Skeletal muscle tissue (tissue), 3 donors: ENCODE measurements at regions not wholly inside any gene's neighbourhood (a gene's known extent, or its start where the extent isn't known, plus 50 kb on each side); places are given as distances from the start of the nearest gene placed in this dataset.
"Not testable (repeated sequence)": the region's sequence is repeated elsewhere in the genome, so short reads cannot be mapped to it uniquely, and the experiment has no call there.

Experiments
- H3K27ac ChIP-seq: one replicate; pipeline ENCODE4 v1.7.0; 2013; ENCODE audit warnings: mild to moderate bottlenecking, low read depth, low read length, inconsistent platforms
- H3K27me3 ChIP-seq, 3 donors: one replicate each; pipeline ENCODE4 v1.7.0; 2013; ENCODE audit warnings: low read length in 3 of 3; ENCODE audit not compliant: control insufficient read depth in 3 of 3, insufficient read depth in 3 of 3
- H3K36me3 ChIP-seq, 3 donors: one replicate each; pipeline ENCODE4 v1.7.0; 2013; ENCODE audit warnings: low read length in 3 of 3; ENCODE audit not compliant: control insufficient read depth in 3 of 3, insufficient read depth in 3 of 3
- H3K4me1 ChIP-seq, 3 donors: one replicate each; pipeline ENCODE4 v1.7.0; 2013; ENCODE audit warnings: low read length in 3 of 3, mild to moderate bottlenecking in 3 of 3; ENCODE audit not compliant: control insufficient read depth in 3 of 3, insufficient read depth in 3 of 3
- H3K4me3 ChIP-seq, 3 donors: one replicate each; pipeline ENCODE4 v1.7.0; 2013; ENCODE audit warnings: low read length in 3 of 3
- H3K9ac ChIP-seq, 3 donors: one replicate each; pipeline ENCODE4 v1.7.0; 2013; ENCODE audit warnings: low read length in 3 of 3, mild to moderate bottlenecking in 3 of 3, moderate library complexity in 2 of 3, low read depth in 1 of 3
- H3K9me3 ChIP-seq, 3 donors: one replicate each; pipeline ENCODE4 v1.7.0; 2013; ENCODE audit warnings: low read length in 3 of 3; ENCODE audit not compliant: control insufficient read depth in 3 of 3
- donor health status: Osteomylitis.

DNA sequence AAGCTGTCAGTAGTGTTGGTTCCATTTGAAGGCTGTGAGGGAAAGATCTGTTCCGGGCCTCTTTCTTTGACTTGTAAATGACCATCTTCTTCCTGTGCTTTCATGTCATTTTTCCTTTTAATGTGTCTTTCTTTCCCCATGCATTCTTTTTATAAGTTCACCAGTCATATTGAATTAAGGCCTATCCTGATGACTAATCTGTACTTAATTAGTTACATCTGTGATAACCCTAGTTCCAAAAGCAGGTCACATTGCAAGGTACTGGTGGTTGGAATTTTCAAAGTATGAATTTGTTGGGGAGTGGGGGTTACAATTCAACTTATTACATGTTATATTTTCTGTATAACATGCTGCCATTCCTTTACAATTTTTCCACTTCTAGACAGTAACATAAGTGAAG is 1642.1 kb upstream of the FLRT2 start:
- Histone ChIP-seq H3K36me3 (no peaks in the 10 kb centered on the region), H3K27me3 (no peaks in the 10 kb centered on the region), H3K4me3 (no peak overlapping the region), H3K27ac (no peak overlapping the region), H3K9me3 (no peaks in the 10 kb centered on the region), H3K9ac (no peak overlapping the region), H3K4me1 (no peaks in the 10 kb centered on the region)

DNA sequence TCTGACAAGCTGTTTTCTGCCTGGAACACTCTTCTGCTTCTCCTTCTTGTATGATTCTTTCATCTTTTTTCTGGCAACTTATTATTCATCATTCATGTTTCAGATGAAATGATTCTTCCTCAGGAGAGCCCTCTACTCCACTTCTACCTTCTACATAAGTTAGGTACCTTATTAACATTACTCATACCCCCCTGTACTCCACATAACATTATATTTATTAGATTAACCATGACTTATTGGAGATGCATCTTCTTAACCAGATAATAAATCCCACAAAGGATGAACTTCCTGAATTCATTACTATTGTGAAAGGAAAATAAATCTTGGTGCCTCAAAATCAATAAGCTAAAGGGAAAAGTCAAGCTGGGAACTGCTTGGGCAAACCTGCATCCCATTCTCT is 1636.5 kb upstream of the FLRT2 start:
- no peaks in the 10 kb centered on the region for H3K27me3 ChIP-seq

DNA sequence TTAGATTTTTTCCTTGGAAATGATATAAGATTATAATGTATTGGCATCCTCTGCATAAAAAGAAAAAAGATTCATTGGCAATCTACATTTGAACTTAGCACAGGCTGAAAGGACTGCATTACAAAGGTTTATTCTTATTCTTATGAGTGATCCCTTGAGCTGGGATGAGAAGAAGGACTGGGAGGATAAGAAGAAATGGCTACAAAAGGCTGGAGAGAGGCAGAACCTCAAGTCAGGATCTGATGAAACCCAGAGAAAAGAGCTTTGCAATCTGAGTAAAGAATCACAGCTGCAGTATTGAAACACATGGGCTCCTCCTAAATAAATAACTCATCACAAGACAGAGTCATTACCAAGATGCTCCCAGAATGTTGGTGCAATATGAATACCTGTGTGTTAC is 1635.4 kb upstream of the FLRT2 start:
- no peak overlapping the region for H3K9ac ChIP-seq
- no peak overlapping the region for H3K4me3 ChIP-seq
- H3K4me1 ChIP-seq: no peaks in the 10 kb centered on the region
- H3K27me3 ChIP-seq: no peaks in the 10 kb centered on the region
- no peaks in the 10 kb centered on the region for H3K36me3 ChIP-seq
- no peaks in the 10 kb centered on the region for H3K9me3 ChIP-seq
- no peak overlapping the region for H3K27ac ChIP-seq

More for the DNA sequence above, 1636.5 kb upstream of the FLRT2 start:
- H3K27ac ChIP-seq: no peak overlapping the region
- no peaks in the 10 kb centered on the region for H3K9me3 ChIP-seq
- no peak overlapping the region for H3K4me3 ChIP-seq
- no peak overlapping the region for H3K9ac ChIP-seq
- H3K36me3 ChIP-seq: no peaks in the 10 kb centered on the region
- no peaks in the 10 kb centered on the region for H3K4me1 ChIP-seq

DNA sequence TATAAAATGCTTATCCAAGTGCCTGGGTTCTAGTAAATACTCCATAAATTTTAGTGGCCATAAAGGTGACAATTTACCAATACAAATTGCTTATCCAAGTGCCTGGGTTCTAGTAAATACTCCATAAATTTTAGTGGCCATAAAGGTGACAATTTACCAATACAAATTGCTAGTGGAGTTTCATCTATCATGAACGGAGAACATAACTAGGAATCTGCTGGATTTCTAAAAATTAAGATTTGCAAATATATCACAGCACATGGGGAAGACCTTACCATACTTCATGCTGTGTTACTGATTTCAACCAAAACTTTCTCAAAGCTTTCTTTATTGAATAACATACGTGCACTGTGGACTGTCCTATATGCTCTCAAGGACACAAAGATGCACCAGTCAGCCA is 1631.4 kb upstream of the FLRT2 start:
- H3K27ac ChIP-seq, H3K36me3 ChIP-seq, H3K9ac ChIP-seq, H3K4me3 ChIP-seq, H3K9me3 ChIP-seq, H3K27me3 ChIP-seq, H3K4me1 ChIP-seq: not testable (repeated sequence)

DNA sequence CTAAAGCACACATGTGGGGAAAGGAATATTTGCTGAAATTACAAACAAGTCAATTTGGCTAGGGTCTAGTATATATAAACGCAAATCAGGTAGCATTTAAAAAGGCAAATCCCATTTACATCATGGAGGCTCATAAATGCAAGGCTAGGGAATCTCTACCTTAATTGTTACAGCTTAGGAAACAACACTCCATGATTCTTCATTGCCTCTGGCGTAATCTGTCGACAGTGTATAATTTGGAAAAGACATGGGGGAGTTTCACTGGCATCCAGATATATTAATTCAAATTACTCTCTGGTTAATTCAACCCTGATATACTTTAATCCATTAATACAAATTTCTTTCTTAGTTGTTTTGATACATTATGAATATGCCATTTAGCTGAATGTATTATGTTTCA is 1630.2 kb upstream of the FLRT2 start:
- no peak overlapping the region for H3K9ac ChIP-seq
- no peak overlapping the region for H3K4me3 ChIP-seq
- no peaks in the 10 kb centered on the region for H3K9me3 ChIP-seq
- H3K36me3 ChIP-seq: no peaks in the 10 kb centered on the region
- no peaks in the 10 kb centered on the region for H3K27me3 ChIP-seq
- H3K27ac ChIP-seq: no peak overlapping the region
- no peaks in the 10 kb centered on the region for H3K4me1 ChIP-seq

DNA sequence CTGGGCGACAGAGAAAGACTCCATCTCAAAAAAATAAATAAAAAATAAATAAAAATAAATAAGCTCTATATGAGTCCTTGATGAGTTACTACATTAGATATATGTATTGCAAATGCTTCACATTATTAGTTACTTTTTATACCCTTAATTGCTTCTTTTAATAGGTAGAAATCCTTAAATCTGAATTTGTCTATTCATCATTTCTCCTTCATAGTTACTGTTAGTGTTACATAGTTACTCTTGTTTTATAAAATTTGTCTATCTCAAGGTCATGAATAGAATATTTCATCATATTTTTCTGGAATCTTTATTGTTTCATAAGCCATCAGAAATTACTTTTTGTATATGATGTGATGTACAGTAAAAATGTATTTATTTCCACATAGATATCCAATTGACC is 1624.8 kb upstream of the FLRT2 start:
- Histone ChIP-seq H3K36me3 (no peaks in the 10 kb centered on the region), H3K9me3 (no peaks in the 10 kb centered on the region), H3K27ac (no peak overlapping the region), H3K4me1 (no peaks in the 10 kb centered on the region), H3K27me3 (no peaks in the 10 kb centered on the region), H3K9ac (no peak overlapping the region), H3K4me3 (no peak overlapping the region)

DNA sequence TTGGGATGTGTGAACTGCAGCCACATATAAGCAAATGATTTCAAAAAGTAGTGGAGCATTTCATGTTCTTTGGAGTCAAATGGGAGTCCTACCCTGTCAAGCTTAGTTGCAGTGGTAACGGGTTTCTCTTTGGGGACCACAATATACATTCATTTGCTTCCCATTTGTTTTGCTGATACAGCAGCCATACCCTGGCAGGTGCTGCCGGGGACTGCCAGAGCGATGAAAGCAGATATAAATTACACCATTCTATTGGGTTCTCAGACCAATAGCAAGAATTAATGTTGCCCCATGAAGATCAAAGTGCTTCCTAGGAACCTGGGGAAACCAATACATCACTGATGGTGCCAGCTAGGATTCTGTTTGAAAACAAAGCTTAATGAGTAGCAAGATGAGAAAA is 1621.5 kb upstream of the FLRT2 start:
- Histone ChIP-seq H3K27me3 (no peaks in the 10 kb centered on the region), H3K27ac (no peak overlapping the region), H3K9me3 (no peaks in the 10 kb centered on the region)

DNA sequence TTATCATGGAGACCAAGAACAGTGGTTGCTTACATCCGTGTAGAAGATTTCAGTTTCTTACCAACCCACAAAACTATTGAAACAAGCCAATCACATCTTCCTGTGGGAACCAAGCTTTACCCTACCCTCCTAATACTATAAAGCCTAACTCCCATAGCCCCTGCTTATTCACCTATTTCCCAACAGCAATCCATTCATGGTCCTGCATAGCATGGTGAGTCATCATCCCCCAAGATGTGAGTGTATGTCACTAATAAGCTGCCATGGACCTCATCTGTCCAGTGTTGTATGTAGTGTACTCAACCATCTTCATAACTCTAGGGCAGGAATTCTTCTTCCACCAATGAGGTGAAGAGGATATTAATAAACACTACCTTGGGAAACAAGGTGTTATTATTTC is 1620.4 kb upstream of the FLRT2 start:
- no peaks in the 10 kb centered on the region for H3K27me3 ChIP-seq
- H3K9me3 ChIP-seq: no peaks in the 10 kb centered on the region
- no peaks in the 10 kb centered on the region for H3K36me3 ChIP-seq
- no peak overlapping the region for H3K4me3 ChIP-seq
- H3K9ac ChIP-seq: no peak overlapping the region
- no peaks in the 10 kb centered on the region for H3K4me1 ChIP-seq
- no peak overlapping the region for H3K27ac ChIP-seq

More for the DNA sequence above, 1621.5 kb upstream of the FLRT2 start:
- no peaks in the 10 kb centered on the region for H3K4me1 ChIP-seq
- no peak overlapping the region for H3K9ac ChIP-seq
- no peak overlapping the region for H3K4me3 ChIP-seq
- H3K36me3 ChIP-seq: no peaks in the 10 kb centered on the region

DNA sequence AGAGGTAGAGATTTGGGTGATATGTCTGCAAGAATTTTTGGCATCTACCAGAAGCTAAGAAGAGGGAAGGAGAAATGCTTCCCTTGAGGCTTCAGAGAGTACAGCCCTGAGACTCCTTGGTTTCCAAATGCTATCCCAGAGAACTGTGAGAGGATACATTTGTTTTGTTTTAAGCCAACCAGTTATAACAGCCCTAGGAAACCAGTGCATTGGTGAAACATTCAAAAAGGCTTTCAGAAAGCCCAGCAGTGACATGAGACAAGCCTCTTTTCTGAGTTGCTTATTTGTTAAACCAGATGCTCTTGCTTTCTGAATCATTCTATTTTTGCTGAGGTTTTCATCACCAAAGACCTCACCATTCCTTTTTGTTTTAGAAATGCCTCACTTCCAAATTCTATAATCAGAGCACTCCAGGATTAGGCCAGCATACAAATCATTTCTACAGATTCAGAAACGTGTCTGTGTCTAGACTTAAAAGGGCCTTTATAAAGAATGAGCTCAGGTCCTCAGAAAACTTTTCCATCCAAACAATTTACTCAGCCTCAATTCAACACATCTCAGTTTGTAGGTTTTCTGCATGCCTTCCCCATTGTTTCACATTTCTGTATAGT is 1617.8 kb upstream of the FLRT2 start:
- no peaks in the 10 kb centered on the region for H3K36me3 ChIP-seq
- H3K9me3 ChIP-seq: no peaks in the 10 kb centered on the region
- H3K9ac ChIP-seq: no peak overlapping the region
- H3K4me1 ChIP-seq: no peaks in the 10 kb centered on the region
- no peak overlapping the region for H3K27ac ChIP-seq
- H3K27me3 ChIP-seq: no peaks in the 10 kb centered on the region
- no peak overlapping the region for H3K4me3 ChIP-seq

DNA sequence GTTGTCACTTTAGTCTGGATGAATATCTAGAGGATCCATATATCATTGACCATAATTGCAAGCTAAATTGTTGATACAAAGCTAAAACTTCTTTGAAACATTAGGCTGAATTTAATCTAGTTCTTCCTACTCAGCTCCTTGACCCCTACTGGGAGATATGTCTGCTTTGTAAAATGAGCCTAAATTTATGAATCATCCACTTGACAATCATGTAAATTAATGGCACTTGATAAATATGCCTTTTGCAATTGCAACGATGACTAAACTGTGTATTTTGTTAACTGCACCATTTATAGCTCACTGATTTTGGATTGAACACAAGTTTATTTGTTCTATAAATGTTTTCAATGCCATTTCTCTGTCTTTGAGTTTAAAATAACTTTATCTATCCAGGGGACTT is 1616.5 kb upstream of the FLRT2 start:
- Histone ChIP-seq H3K36me3 (no peaks in the 10 kb centered on the region), H3K9ac (no peak overlapping the region), H3K4me3 (no peak overlapping the region), H3K4me1 (no peaks in the 10 kb centered on the region), H3K27ac (no peak overlapping the region), H3K9me3 (no peaks in the 10 kb centered on the region), H3K27me3 (no peaks in the 10 kb centered on the region)

DNA sequence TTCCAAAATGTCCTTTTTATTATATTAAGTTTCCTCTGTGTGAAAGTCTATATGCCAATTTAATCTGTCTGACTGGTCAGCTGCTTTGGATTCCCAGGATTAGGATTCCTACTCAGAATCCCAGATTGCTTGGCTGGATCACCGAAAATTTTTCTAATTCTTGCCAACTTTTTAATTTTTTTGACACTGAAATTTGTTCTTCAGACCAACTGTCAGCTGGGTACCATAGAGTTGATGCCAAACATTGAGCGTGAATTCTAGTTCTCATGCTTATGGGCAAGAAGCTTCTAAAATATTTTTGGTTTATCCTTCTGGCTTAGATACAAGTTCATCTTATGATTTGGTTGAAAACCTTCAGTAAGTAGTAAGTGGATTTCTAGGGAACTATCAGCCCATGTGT is 1611.4 kb upstream of the FLRT2 start:
- Histone ChIP-seq H3K9ac (no peak overlapping the region), H3K36me3 (no peaks in the 10 kb centered on the region)

More for the DNA sequence above, 1611.4 kb upstream of the FLRT2 start:
- no peak overlapping the region for H3K4me3 ChIP-seq
- no peak overlapping the region for H3K27ac ChIP-seq
- H3K9me3 ChIP-seq: no peaks in the 10 kb centered on the region
- H3K27me3 ChIP-seq: no peaks in the 10 kb centered on the region
- H3K4me1 ChIP-seq: no peaks in the 10 kb centered on the region
